ENCODE measurements at regions not wholly inside any gene's neighbourhood (a gene's known extent, or its start where the extent isn't known, plus 50 kb on each side); places are given as distances from the start of the nearest gene placed in this dataset.
A peak's percentile ranks its signal among the peaks of the same experiment; 100 is the strongest.

- ATAC-seq, result no peak
Observed at GRCh38 chr3:102084704-102085103, 235.4 kb downstream of the NFKBIZ start.

GRCh38 chr3:102085431-102086176, 236.3 kb downstream of the NFKBIZ start:
- peak; percentile 89 to 94 for ATAC-seq

GRCh38 chr3:102087236-102087635, 237.9 kb downstream of the NFKBIZ start:
- no peak for ATAC-seq

GRCh38 chr3:102089239-102089638, 239.9 kb downstream of the NFKBIZ start:
- no peak for ATAC-seq

- ATAC-seq, result no peak
Observed at GRCh38 chr3:102089904-102090720, 240.8 kb downstream of the NFKBIZ start.

GRCh38 chr3:102090721-102091045, 241.4 kb downstream of the NFKBIZ start:
- ATAC-seq, result no peak

- no peak for ATAC-seq
Observed at GRCh38 chr3:102091358-102091757, 242.0 kb downstream of the NFKBIZ start.

GRCh38 chr3:102092617-102093466, 243.5 kb downstream of the NFKBIZ start:
- peak; percentile 83 to 86 for ATAC-seq

GRCh38 chr3:102094506-102094905, 245.2 kb downstream of the NFKBIZ start:
- no peak for ATAC-seq

GRCh38 chr3:102095383-102095782, 246.1 kb downstream of the NFKBIZ start:
- no peak for ATAC-seq

GRCh38 chr3:102096066-102096465, 246.8 kb downstream of the NFKBIZ start:
- ATAC-seq, result no peak

- ATAC-seq, result no peak
Observed at GRCh38 chr3:102098130-102098885, 249.0 kb downstream of the NFKBIZ start.

- ATAC-seq, result no peak
Observed at GRCh38 chr3:102099913-102100312, 250.6 kb downstream of the NFKBIZ start.

- ATAC-seq, result no peak
Observed at GRCh38 chr3:102102394-102102793, 253.1 kb downstream of the NFKBIZ start.

GRCh38 chr3:102104033-102104432, 254.7 kb downstream of the NFKBIZ start:
- ATAC-seq, result no peak

- no peak for ATAC-seq
Observed at GRCh38 chr3:102105193-102105592, 255.9 kb downstream of the NFKBIZ start.

- peak; percentile 97 for ATAC-seq
Observed at GRCh38 chr3:102106416-102107097, 257.2 kb downstream of the NFKBIZ start.

- ATAC-seq, result no peak
Observed at GRCh38 chr3:102112704-102113230, 263.5 kb downstream of the NFKBIZ start.

GRCh38 chr3:102113421-102114041, 264.2 kb downstream of the NFKBIZ start:
- peak in 1 of 2 donors; percentile 33 for ATAC-seq

GRCh38 chr3:102114264-102114979, 265.1 kb downstream of the NFKBIZ start:
- ATAC-seq, result peak; percentile 88 to 94
